ENCODE measurements at regions not wholly inside any gene's neighbourhood (a gene's known extent, or its start where the extent isn't known, plus 50 kb on each side); places are given as distances from the start of the nearest gene placed in this dataset.

- no peak overlapping the region for H3K27ac ChIP-seq (ENCODE audit: low read length)
- no peaks in the 10 kb centered on the region for H3K36me3 ChIP-seq (replicated peaks; ENCODE audit: low read depth, low read length)
- TF ChIP-seq EZH2phosphoT487 (IDR thresholded peaks at IDR 0.05; ENCODE audit: low read depth): no peak
- TF ChIP-seq, protein P1, sequence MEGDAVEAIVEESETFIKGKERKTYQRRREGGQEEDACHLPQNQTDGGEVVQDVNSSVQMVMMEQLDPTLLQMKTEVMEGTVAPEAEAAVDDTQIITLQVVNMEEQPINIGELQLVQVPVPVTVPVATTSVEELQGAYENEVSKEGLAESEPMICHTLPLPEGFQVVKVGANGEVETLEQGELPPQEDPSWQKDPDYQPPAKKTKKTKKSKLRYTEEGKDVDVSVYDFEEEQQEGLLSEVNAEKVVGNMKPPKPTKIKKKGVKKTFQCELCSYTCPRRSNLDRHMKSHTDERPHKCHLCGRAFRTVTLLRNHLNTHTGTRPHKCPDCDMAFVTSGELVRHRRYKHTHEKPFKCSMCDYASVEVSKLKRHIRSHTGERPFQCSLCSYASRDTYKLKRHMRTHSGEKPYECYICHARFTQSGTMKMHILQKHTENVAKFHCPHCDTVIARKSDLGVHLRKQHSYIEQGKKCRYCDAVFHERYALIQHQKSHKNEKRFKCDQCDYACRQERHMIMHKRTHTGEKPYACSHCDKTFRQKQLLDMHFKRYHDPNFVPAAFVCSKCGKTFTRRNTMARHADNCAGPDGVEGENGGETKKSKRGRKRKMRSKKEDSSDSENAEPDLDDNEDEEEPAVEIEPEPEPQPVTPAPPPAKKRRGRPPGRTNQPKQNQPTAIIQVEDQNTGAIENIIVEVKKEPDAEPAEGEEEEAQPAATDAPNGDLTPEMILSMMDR (IDR thresholded peaks at IDR 0.05; ENCODE audit: low read depth, low read length): no peak
- H3K79me2 ChIP-seq (ENCODE audit: low read length): no peaks in the 10 kb centered on the region
- H3K4me3 ChIP-seq (ENCODE audit: low read length): no peak overlapping the region
- H3K9ac ChIP-seq (ENCODE audit: low read length): no peak overlapping the region
- H3K27me3 ChIP-seq (ENCODE audit: low read depth, low read length): peaks cover 4% of the 10 kb centered on the region; the same call in 1 of the 2 replicates
- no peaks in the 10 kb centered on the region for H3K9me3 ChIP-seq (ENCODE audit: insufficient read depth, low read length)
- H2AFZ ChIP-seq (ENCODE audit: low read depth, low read length): no peak overlapping the region
- H3K4me2 ChIP-seq (ENCODE audit: low read length): no peak overlapping the region
- H3K4me1 ChIP-seq (ENCODE audit: low read length): peaks cover 5% of the 10 kb centered on the region
- H4K20me1 ChIP-seq (ENCODE audit: insufficient read depth, low read length): no peaks in the 10 kb centered on the region
Observed at GRCh38 chr18:73901566-73901965, 246.1 kb downstream of the FBXO15 start.

DNA sequence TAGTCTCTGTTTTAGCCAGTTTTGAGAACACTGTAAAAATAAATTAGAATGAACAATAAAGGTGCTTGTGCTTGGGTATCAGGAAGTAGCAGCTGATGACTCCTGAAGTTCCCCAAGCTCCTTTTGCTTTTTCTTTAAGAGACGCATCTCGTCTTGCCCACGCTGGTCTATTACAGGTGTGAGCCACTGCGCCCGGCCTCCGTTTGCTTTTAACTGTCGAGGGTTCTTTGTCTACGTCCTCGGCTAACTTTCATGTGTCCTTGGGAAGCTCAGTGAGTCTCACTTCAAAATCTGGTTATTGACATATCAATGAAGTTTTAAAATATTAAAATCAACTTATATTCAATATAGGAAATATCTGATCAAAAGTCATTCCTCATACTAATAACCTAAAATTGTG, 246.5 kb downstream of the FBXO15 start:
- Histone ChIP-seq H3K27ac (ENCODE audit: low read length) (no peak overlapping the region), H3K4me3 (ENCODE audit: low read length) (no peak overlapping the region), H3K27me3 (ENCODE audit: low read depth, low read length) (peaks cover 4% of the 10 kb centered on the region; the same call in 1 of the 2 replicates), H2AFZ (ENCODE audit: low read depth, low read length) (no peak overlapping the region), H3K9me3 (ENCODE audit: insufficient read depth, low read length) (no peaks in the 10 kb centered on the region), H3K79me2 (ENCODE audit: low read length) (no peaks in the 10 kb centered on the region), H3K4me2 (ENCODE audit: low read length) (no peak overlapping the region), H3K9ac (ENCODE audit: low read length) (no peak overlapping the region), H4K20me1 (ENCODE audit: insufficient read depth, low read length) (no peaks in the 10 kb centered on the region), H3K36me3 (replicated peaks; ENCODE audit: low read depth, low read length) (no peaks in the 10 kb centered on the region), H3K4me1 (ENCODE audit: low read length) (peaks cover 9% of the 10 kb centered on the region)
- TF ChIP-seq, protein P1 (IDR thresholded peaks at IDR 0.05; ENCODE audit: low read depth, low read length): no peak
- TF ChIP-seq EZH2phosphoT487 (IDR thresholded peaks at IDR 0.05; ENCODE audit: low read depth): no peak

DNA sequence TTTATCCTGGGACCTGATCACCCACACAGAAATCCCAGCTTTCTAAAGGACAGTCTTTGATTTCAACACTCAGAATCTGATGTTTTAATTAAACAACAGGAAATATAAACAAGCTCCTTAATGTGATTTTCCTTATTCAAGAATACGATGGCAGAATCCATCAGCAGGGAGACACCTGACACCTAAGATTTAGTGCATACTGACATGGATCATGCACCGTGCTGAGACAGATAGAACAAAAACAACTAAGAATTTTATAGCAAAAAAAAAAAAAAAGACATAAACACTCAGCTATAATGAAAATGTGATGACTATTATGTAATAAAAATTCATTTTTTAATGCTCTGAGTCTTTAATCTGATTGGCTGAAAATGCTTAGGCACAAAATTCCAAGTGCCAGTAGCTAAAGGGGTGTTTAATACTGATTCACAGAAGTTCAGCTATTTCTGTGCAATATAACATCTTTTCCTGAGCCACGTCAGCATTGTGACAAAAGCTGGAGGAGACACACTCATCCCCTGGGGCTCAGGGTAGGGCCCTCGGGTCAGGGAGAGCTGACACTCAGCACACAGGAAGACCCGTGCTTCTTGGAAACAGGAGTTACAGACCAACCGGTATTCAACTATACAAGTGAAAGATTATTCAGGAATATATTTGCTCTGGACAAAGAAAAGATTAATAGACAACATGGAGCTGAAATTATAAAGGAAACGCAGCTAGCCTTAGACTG, 247.4 kb downstream of the FBXO15 start:
- Histone ChIP-seq H3K4me1 (ENCODE audit: low read length) (peaks cover 9% of the 10 kb centered on the region), H3K79me2 (ENCODE audit: low read length) (no peaks in the 10 kb centered on the region), H3K9me3 (ENCODE audit: insufficient read depth, low read length) (no peaks in the 10 kb centered on the region), H4K20me1 (ENCODE audit: insufficient read depth, low read length) (no peaks in the 10 kb centered on the region), H3K27me3 (ENCODE audit: low read depth, low read length) (peaks cover 4% of the 10 kb centered on the region; the same call in 1 of the 2 replicates), H3K4me3 (ENCODE audit: low read length) (no peak overlapping the region), H2AFZ (ENCODE audit: low read depth, low read length) (no peak overlapping the region), H3K9ac (ENCODE audit: low read length) (no peak overlapping the region), H3K27ac (ENCODE audit: low read length) (no peak overlapping the region), H3K36me3 (replicated peaks; ENCODE audit: low read depth, low read length) (no peaks in the 10 kb centered on the region), H3K4me2 (ENCODE audit: low read length) (no peak overlapping the region)
- TF ChIP-seq, protein P1 (IDR thresholded peaks at IDR 0.05; ENCODE audit: low read depth, low read length): no peak
- no peak for TF ChIP-seq EZH2phosphoT487 (IDR thresholded peaks at IDR 0.05; ENCODE audit: low read depth)

DNA sequence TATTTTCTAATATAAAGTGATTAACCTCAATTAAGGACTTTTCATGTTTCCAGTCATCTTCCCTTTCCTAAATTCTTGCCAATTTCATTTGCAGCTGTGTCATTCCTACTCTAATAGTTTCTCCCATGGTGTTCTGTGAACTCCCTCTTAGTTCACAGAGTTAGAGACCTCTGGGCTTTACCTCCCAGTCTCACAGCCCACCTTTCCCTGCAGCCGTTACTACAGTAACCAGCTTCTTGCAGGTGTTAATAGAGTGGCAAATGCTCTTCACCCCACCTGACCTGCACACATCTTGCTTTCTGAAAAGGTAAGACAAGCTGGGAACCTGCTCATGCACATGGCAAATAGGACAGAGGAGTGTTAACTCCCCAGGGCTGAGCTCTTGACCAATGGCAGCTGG, 250.1 kb downstream of the FBXO15 start:
- Histone ChIP-seq H3K4me1 (ENCODE audit: low read length) (peaks cover 9% of the 10 kb centered on the region), H3K27ac (ENCODE audit: low read length) (no peak overlapping the region), H3K4me3 (ENCODE audit: low read length) (no peak overlapping the region), H3K79me2 (ENCODE audit: low read length) (no peaks in the 10 kb centered on the region), H3K9me3 (ENCODE audit: insufficient read depth, low read length) (no peaks in the 10 kb centered on the region), H3K9ac (ENCODE audit: low read length) (no peak overlapping the region), H3K4me2 (ENCODE audit: low read length) (no peak overlapping the region), H3K27me3 (ENCODE audit: low read depth, low read length) (peaks cover 4% of the 10 kb centered on the region; the same call in 1 of the 2 replicates), H2AFZ (ENCODE audit: low read depth, low read length) (no peak overlapping the region), H4K20me1 (ENCODE audit: insufficient read depth, low read length) (no peaks in the 10 kb centered on the region), H3K36me3 (replicated peaks; ENCODE audit: low read depth, low read length) (no peaks in the 10 kb centered on the region)
- TF ChIP-seq EZH2phosphoT487 (IDR thresholded peaks at IDR 0.05; ENCODE audit: low read depth): no peak
- TF ChIP-seq, protein P1 (IDR thresholded peaks at IDR 0.05; ENCODE audit: low read depth, low read length): no peak

Measured in OCI-LY3 (cell line).